A549 (cell line): ENCODE measurements at regions not wholly inside any gene's neighbourhood (a gene's known extent, or its start where the extent isn't known, plus 50 kb on each side); places are given as distances from the start of the nearest gene placed in this dataset.

Source experiments
- CBX8 ChIP-seq: fragments of 200-600 bp; sonication (generic); IDR thresholded peaks from 2 replicates; pipeline ENCODE4 v1.6.1; 2016
- ESRRA ChIP-seq: fragments of 150-350 bp; IDR thresholded peaks from 2 replicates; pipeline ENCODE4 v1.6.1; 2014; ENCODE audit warnings: mild to moderate bottlenecking, low read length, borderline replicate concordance
- FOSB ChIP-seq: fragments of 250-450 bp; sonication (Bioruptor Pico); IDR thresholded peaks from 2 replicates; pipeline ENCODE4 v1.5.0; 2020; ENCODE audit warnings: mild to moderate bottlenecking, moderate library complexity
- JUN ChIP-seq, 2 experiments: fragments of >200 bp; sonication (Bioruptor Twin); formaldehyde crosslinking; IDR thresholded peaks; 2 replicates in 1 of 2; 3 replicates in 1 of 2; pipeline ENCODE4 v1.6.1; 2016 to 2017
- MAX ChIP-seq: IDR thresholded peaks from 2 replicates; pipeline ENCODE4 v1.6.1; 2012
- SMC3 ChIP-seq: fragments of >200 bp; sonication (Bioruptor Twin); formaldehyde crosslinking; IDR thresholded peaks from 3 replicates; pipeline ENCODE4 v1.6.1; 2018; ENCODE audit warnings: inconsistent platforms
- TF ChIP-seq, protein P1 (sequence below): fragments of >200 bp; sonication (Bioruptor Twin); formaldehyde crosslinking; IDR thresholded peaks from 3 replicates; pipeline ENCODE4 v1.5.1; 2016

- no peak for TF ChIP-seq FOSB (CRISPR knock-in tag)
- no peak for TF ChIP-seq ESRRA
- TF ChIP-seq, protein P1, sequence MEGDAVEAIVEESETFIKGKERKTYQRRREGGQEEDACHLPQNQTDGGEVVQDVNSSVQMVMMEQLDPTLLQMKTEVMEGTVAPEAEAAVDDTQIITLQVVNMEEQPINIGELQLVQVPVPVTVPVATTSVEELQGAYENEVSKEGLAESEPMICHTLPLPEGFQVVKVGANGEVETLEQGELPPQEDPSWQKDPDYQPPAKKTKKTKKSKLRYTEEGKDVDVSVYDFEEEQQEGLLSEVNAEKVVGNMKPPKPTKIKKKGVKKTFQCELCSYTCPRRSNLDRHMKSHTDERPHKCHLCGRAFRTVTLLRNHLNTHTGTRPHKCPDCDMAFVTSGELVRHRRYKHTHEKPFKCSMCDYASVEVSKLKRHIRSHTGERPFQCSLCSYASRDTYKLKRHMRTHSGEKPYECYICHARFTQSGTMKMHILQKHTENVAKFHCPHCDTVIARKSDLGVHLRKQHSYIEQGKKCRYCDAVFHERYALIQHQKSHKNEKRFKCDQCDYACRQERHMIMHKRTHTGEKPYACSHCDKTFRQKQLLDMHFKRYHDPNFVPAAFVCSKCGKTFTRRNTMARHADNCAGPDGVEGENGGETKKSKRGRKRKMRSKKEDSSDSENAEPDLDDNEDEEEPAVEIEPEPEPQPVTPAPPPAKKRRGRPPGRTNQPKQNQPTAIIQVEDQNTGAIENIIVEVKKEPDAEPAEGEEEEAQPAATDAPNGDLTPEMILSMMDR, result no peak
- TF ChIP-seq MAX, result no peak
- TF ChIP-seq JUN (IDR thresholded peaks at IDR 0.05), result no peak
- TF ChIP-seq CBX8, result no peak
- TF ChIP-seq SMC3, result no peak
Observed at GRCh38 chr15:91566141-91566540, 287.4 kb upstream of the SLCO3A1 start.
